ENCODE measurements at regions not wholly inside any gene's neighbourhood (a gene's known extent, or its start where the extent isn't known, plus 50 kb on each side); places are given as distances from the start of the nearest gene placed in this dataset.
A peak's percentile ranks its signal among the peaks of the same experiment; 100 is the strongest.

- Histone ChIP-seq H3K36me3 (no peaks in the 10 kb centered on the region), H3K27me3 (no peaks in the 10 kb centered on the region), H3K27ac (no peak overlapping the region), H3K9me3 (ENCODE audit: low read depth) (no peaks in the 10 kb centered on the region), H3K4me1 (ENCODE audit: low read depth) (no peaks in the 10 kb centered on the region), H3K4me3 (no peak overlapping the region)
- peak in 1 of 2 donors; percentile 22 for DNase-seq (ENCODE audit: low read depth in 1 of 2, low spot score in 1 of 2)
- no peak for TF ChIP-seq CTCF (IDR thresholded peaks at IDR 0.05; ENCODE audit: low read depth, low read length)
Measured at GRCh38 chr5:52685566-52685965, 102.2 kb upstream of the ITGA1 start.

- Histone ChIP-seq H3K4me1 (ENCODE audit: low read depth) (no peaks in the 10 kb centered on the region), H3K9me3 (ENCODE audit: low read depth) (no peaks in the 10 kb centered on the region), H3K4me3 (no peak overlapping the region), H3K36me3 (no peaks in the 10 kb centered on the region), H3K27ac (no peak overlapping the region), H3K27me3 (no peaks in the 10 kb centered on the region)
- no peak for DNase-seq (ENCODE audit: low read depth in 1 of 2, low spot score in 1 of 2)
- TF ChIP-seq CTCF (IDR thresholded peaks at IDR 0.05; ENCODE audit: low read depth, low read length) = no peak
Measured at GRCh38 chr5:52685971-52686370, 101.7 kb upstream of the ITGA1 start.

GRCh38 chr5:52690236-52690768 lies 97.4 kb upstream of the ITGA1 start:
- H3K4me1 ChIP-seq (ENCODE audit: low read depth) = no peaks in the 10 kb centered on the region
- TF ChIP-seq CTCF (IDR thresholded peaks at IDR 0.05; ENCODE audit: low read depth, low read length) = no peak
- H3K36me3 ChIP-seq = no peaks in the 10 kb centered on the region
- no peaks in the 10 kb centered on the region for H3K9me3 ChIP-seq (ENCODE audit: low read depth)
- H3K27ac ChIP-seq = no peak overlapping the region
- no peaks in the 10 kb centered on the region for H3K27me3 ChIP-seq
- peak in 1 of 2 donors; percentile 67 for DNase-seq (ENCODE audit: low read depth in 1 of 2, low spot score in 1 of 2)
- H3K4me3 ChIP-seq = no peak overlapping the region

- no peaks in the 10 kb centered on the region for H3K9me3 ChIP-seq (ENCODE audit: low read depth)
- no peaks in the 10 kb centered on the region for H3K36me3 ChIP-seq
- DNase-seq (ENCODE audit: low read depth in 1 of 2, low spot score in 1 of 2) = no peak
- no peak overlapping the region for H3K4me3 ChIP-seq
- no peak for TF ChIP-seq CTCF (IDR thresholded peaks at IDR 0.05; ENCODE audit: low read depth, low read length)
- no peaks in the 10 kb centered on the region for H3K4me1 ChIP-seq (ENCODE audit: low read depth)
- no peaks in the 10 kb centered on the region for H3K27me3 ChIP-seq
- no peak overlapping the region for H3K27ac ChIP-seq
Measured at GRCh38 chr5:52692039-52692438, 95.7 kb upstream of the ITGA1 start.

GRCh38 chr5:52692606-52693005 lies 95.1 kb upstream of the ITGA1 start:
- Histone ChIP-seq H3K9me3 (ENCODE audit: low read depth) (no peaks in the 10 kb centered on the region), H3K27me3 (no peaks in the 10 kb centered on the region), H3K4me3 (no peak overlapping the region), H3K4me1 (ENCODE audit: low read depth) (no peaks in the 10 kb centered on the region), H3K36me3 (no peaks in the 10 kb centered on the region), H3K27ac (no peak overlapping the region)
- no peak for DNase-seq (ENCODE audit: low read depth in 1 of 2, low spot score in 1 of 2)
- TF ChIP-seq CTCF (IDR thresholded peaks at IDR 0.05; ENCODE audit: low read depth, low read length) = no peak

- Histone ChIP-seq H3K36me3 (no peaks in the 10 kb centered on the region), H3K4me3 (no peak overlapping the region), H3K9me3 (ENCODE audit: low read depth) (no peaks in the 10 kb centered on the region), H3K27me3 (no peaks in the 10 kb centered on the region), H3K4me1 (ENCODE audit: low read depth) (no peaks in the 10 kb centered on the region), H3K27ac (no peak overlapping the region)
- peak; percentile 77 for TF ChIP-seq CTCF (IDR thresholded peaks at IDR 0.05; ENCODE audit: low read depth, low read length)
- DNase-seq (ENCODE audit: low read depth in 1 of 2, low spot score in 1 of 2) = peak; percentile 34 to 67
Measured at GRCh38 chr5:52693280-52693679, 94.4 kb upstream of the ITGA1 start.

Measured in cardiac muscle cell (in vitro differentiated cells and primary cell).